ENCODE measurements at regions not wholly inside any gene's neighbourhood (a gene's known extent, or its start where the extent isn't known, plus 50 kb on each side); places are given as distances from the start of the nearest gene placed in this dataset.

GRCh38 chr19:32197896-32198882 lies 147.2 kb upstream of the ZNF507 start:
- DNase-seq (ENCODE audit: low read depth) = no peak
- TF ChIP-seq CTCF (IDR thresholded peaks at IDR 0.05; ENCODE audit: insufficient read depth, low read length) = no peak
- no peak overlapping the region for H3K4me3 ChIP-seq (ENCODE audit: low read depth, low read length)

- DNase-seq (ENCODE audit: low read depth) = no peak
- no peak for TF ChIP-seq CTCF (IDR thresholded peaks at IDR 0.05; ENCODE audit: insufficient read depth, low read length)
- H3K4me3 ChIP-seq (ENCODE audit: low read depth, low read length) = no peak overlapping the region
Measured at GRCh38 chr19:32199501-32200040, 145.8 kb upstream of the ZNF507 start.

- H3K4me3 ChIP-seq (ENCODE audit: low read depth, low read length) = no peak overlapping the region
- no peak for TF ChIP-seq CTCF (IDR thresholded peaks at IDR 0.05; ENCODE audit: insufficient read depth, low read length)
- no peak for DNase-seq (ENCODE audit: low read depth)
Measured at GRCh38 chr19:32200312-32201038, 144.9 kb upstream of the ZNF507 start.

GRCh38 chr19:32201211-32201610 lies 144.2 kb upstream of the ZNF507 start:
- no peak overlapping the region for H3K4me3 ChIP-seq (ENCODE audit: low read depth, low read length)
- no peak for DNase-seq (ENCODE audit: low read depth)
- TF ChIP-seq CTCF (IDR thresholded peaks at IDR 0.05; ENCODE audit: insufficient read depth, low read length) = no peak

- DNase-seq (ENCODE audit: low read depth) = no peak
Measured at GRCh38 chr19:32201636-32202051, 143.8 kb upstream of the ZNF507 start.

More at GRCh38 chr19:32201636-32202051, 143.8 kb upstream of the ZNF507 start:
- no peak overlapping the region for H3K4me3 ChIP-seq (ENCODE audit: low read depth, low read length)
- TF ChIP-seq CTCF (IDR thresholded peaks at IDR 0.05; ENCODE audit: insufficient read depth, low read length) = no peak
